Stimulated activated CD8-positive, alpha-beta memory T cell treated with anti-CD3 and anti-CD28 coated beads, Interleukin-4, amount 100 ng/mL, for 48 hours (primary cell): ENCODE measurements at regions not wholly inside any gene's neighbourhood (a gene's known extent, or its start where the extent isn't known, plus 50 kb on each side); places are given as distances from the start of the nearest gene placed in this dataset.
"Not testable (repeated sequence)": the region's sequence is repeated elsewhere in the genome, so short reads cannot be mapped to it uniquely, and the experiment has no call there.

Experiments used
- DNase-seq: peaks from one replicate; pipeline ENCODE4 v3.0.0-alpha.2; 2020

GRCh38 chr17:36849871-36850348 is 87.4 kb upstream of the LHX1 start:
- DNase-seq: peak; percentile 69

DNA sequence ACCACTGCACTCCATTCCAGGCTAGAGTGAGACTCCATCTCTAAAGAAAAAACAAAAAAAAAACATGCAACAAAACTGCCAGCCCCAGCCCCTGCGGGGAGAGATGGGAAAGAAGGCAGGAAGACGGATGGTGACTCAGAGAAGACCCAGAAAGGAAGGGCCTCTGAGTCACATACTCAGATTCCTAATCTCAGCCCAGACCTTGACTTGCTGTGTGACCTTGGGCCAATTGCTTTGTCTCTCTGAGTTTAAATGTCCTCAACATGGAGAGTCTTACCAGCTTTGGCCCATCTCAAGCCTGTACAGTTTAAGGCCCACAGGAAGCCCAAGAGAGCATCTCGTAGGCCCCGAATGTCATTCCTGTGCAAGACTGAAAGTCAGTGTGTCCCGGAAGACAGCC is 86.5 kb upstream of the LHX1 start:
- DNase-seq: no peak

DNA sequence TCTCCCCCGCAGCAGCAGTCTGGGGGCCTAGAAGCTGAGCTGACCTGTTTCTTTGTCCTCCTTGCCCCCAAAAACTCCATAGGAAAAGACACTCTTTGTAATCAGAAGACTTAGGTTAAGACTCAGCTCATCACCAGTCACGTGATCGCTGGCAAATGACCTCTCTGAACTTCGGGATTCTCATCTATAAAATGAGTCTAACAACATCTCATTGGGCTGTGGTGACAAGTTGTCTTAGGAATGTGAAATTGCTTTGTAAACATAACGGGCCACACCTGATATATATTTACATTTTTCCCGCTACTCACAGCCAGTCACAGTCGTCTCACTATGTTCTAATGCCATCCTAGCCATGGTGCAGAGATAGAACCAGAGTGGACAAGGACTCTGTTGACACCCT is 86.0 kb upstream of the LHX1 start:
- no peak for DNase-seq

GRCh38 chr17:36852478-36852877 is 84.8 kb upstream of the LHX1 start:
- DNase-seq: not testable (repeated sequence)

DNA sequence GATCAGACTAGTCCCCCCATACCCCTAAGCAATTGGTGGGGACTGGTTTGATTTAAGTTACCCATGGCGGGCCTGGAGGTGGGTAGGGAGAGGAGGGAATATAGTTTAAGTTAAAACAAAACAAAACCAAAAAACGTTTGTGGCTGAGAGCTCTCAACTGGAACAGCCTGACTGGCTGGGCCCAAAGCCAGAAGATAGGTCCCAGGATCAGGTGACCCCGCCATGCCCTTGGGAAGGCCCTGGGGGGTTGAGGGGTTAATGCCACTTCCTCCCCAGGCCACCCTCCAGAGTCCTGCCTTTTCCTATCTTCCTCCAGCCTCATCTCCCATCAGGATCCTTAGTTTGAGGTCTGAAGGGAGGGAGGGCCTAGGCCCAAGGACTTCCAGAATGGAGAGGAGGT is 82.3 kb upstream of the LHX1 start:
- DNase-seq: no peak

GRCh38 chr17:36855459-36855858 is 81.8 kb upstream of the LHX1 start:
- DNase-seq: no peak

- DNase-seq: no peak
Measured at GRCh38 chr17:36856222-36856621, 81.1 kb upstream of the LHX1 start.

- DNase-seq: no peak
Measured at GRCh38 chr17:36856903-36857381, 80.3 kb upstream of the LHX1 start.

DNA sequence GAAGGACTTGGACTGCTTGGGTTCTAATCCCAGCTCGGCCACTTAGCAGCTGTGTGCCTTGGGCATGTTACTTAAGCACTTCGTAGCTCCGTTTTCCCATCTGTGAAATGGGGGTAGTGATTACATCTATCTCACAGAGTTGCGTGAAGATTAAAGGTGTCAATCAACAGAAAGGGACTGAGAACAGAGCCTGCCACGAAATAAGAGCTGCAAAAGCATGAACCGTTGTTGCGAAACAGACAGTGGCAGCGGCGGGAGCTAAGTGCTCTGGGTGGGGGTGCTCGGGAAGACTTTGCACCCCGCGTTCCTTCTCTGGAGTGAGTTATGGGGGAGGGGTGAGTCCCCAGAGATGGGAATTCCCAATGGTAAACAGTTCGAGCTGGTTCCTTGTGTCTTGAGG is 79.6 kb upstream of the LHX1 start:
- no peak for DNase-seq

GRCh38 chr17:36858119-36859002 is 78.9 kb upstream of the LHX1 start:
- DNase-seq: no peak

DNA sequence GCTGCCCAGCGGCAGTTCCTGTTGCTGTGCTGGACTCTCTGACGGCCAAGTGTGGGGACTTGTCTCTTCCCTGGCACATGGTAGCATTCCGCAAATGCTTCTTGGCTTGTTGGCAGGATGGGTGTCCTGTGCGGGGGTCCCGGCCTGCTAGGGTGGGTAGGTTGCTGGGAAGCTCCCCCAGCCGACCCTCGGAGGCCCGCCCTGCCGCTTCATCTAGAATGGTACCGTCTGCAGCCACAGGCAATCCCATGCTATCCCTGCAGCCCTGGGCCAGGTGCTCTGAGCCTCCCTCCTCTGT is 78.3 kb upstream of the LHX1 start:
- no peak for DNase-seq

GRCh38 chr17:36859706-36860105 is 77.6 kb upstream of the LHX1 start:
- DNase-seq: no peak

GRCh38 chr17:36861531-36861930 is 75.7 kb upstream of the LHX1 start:
- DNase-seq: no peak

DNA sequence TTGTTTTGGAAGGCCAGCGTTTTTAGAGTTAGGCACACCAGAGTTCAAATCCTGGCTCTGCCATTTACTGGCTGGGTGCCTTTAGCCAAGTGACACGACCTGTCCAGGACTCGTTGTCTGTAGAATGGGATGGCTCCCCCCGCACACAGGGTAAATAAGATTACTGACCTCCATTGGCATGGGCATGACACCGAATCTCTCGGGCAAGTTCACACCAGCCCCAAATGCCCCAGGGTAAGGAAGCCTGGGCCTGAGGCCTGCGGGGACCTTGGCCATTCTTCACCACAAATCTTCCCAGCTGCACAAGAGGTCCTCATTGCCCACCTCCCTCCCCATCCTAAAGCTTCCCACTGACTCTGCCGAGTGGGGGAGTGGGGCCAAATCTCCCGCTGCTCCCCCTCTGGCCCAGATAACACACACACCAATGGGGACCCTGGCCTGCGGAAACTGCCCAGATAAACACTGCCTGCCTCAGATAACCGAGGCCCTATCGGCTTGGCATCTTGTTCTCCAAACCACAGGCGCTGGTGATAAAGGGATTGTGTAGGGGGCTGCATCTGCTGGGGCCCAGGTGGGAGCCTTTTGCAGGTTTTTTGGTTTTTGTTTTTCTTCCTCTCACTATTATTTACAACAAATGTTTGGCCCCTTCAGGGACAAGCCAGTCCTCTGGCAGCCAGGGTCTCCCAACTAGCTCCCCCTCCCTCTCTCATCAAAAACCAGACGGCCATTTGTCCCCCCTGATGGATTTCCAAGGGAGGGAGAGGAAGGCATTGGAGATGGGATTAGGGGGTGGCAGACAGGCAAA is 75.0 kb upstream of the LHX1 start:
- no peak for DNase-seq

- DNase-seq: no peak
Measured at GRCh38 chr17:36863131-36863530, 74.1 kb upstream of the LHX1 start.

DNA sequence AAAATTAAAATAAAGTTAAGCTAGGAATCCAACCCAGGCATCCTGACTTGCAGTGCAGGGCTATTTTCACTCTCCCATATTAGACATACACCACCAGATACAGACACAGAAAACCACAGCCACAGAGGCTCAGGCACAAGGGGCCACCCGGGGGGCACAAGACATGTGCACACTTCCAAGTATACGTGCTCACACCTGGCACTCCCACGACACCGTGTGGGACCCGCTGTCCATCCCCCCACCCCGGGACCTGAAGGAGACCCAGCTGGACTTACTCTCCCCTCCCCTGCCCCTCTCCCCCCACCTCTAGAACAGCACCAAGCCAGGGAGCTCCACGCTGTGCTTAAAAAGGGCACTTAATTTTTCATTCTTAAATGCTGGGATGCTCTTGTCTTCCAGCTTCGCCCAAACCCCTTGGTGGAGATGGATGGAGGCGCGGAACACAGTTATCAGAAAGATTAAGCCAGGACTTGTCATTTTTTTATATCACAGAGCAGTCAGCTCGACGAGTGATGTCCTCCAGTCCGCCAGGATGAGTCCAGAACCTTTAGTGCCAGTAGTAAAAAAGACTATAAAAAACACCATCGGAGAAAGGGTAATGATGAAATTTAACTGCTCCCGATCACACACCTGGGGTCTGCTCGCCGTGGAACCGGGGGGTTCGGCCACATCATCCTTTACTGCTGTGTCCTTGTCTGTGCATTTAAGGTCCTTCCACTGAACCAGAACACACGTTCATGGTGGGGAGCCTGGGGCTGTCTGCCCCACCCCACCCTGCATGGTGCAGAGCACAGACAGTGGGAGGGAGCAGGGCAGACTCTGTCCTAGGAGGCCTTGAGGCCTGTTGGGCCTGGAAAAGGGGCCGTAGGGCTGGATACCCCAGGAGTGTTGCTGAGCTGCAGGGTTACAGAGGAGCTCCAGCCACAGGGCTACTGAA is 73.3 kb upstream of the LHX1 start:
- DNase-seq: no peak

DNA sequence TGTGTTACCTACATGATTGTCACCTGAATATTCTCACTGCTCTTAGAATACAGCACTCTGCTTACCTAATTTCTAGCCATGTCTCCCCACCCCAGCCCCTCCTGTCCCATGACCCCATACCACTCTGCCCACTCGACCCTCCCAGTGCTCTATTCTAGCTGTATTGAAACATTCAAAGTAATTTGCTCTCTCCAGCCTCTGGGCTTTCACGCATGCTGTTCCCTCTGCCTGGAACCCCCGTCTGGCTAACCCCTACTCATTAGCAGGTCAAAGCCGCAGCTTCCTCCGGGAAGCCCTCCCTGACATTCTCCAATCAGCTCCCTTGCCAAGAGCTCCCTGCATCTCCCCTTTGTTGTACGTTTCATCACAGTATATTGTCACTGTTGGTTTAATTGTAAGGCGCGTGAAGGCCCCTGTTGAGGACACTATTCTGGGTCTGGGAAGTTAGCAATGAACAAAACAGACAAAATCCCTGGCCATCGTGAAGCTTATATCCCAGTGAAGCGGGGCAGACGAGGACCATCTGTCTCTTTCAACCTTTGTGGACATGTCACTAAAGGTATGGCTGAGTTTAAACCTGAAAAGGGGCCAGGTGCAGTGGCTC is 72.3 kb upstream of the LHX1 start:
- no peak for DNase-seq

DNA sequence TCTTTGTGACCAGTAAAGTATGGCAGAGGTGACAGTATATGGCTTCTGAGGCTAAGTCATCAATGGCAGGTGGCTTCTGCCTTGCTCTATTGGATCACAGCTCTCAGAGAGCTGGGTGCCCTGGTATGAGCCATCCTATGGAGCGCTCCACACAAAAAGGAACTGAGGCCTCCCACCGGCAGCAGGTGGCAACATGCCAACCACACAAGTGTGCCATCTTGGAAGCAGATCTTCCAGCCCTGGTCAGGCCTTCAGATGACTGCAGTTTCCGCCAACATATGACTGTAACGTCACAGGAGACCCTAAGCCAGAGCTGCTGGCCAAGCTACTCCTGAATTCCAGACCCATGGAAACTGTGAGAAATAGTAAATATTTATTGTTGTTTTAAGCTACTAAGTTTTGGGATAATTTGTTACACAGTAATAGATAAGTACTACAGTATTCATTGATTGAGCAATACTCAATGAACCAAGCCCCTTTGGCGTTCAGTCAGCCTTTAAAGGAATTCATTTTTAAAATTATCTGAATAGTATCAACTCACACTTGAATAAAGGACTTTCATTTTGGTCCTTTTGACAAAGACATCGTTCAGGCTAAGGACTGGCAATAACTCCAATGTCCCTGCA is 69.4 kb upstream of the LHX1 start:
- DNase-seq: no peak

- DNase-seq: no peak
Measured at GRCh38 chr17:36868777-36869176, 68.5 kb upstream of the LHX1 start.

DNA sequence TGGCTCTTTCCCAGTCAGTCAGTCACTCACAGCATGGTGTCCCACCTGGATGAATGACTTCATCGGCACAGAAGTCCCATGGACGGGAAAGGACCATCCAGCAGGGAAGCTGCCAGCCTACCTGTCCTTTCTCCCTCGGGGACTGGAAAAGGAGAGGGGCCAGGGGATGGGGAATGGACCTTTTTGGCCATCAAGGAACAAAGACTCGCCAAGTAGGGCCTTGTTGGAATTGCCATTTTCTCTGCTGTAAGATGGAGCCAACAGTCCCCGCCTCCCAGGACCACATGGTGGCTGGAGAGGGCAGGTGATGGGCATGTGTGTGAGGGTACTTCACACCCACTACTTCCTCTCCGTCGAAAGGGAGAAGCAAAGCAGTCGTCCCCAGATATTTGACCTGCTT is 67.8 kb upstream of the LHX1 start:
- DNase-seq: no peak

GRCh38 chr17:36869856-36870719 is 67.2 kb upstream of the LHX1 start:
- DNase-seq: no peak
